ENCODE measurements at regions not wholly inside any gene's neighbourhood (a gene's known extent, or its start where the extent isn't known, plus 50 kb on each side); places are given as distances from the start of the nearest gene placed in this dataset.
"Not testable (repeated sequence)": the region's sequence is repeated elsewhere in the genome, so short reads cannot be mapped to it uniquely, and the experiment has no call there.

DNA sequence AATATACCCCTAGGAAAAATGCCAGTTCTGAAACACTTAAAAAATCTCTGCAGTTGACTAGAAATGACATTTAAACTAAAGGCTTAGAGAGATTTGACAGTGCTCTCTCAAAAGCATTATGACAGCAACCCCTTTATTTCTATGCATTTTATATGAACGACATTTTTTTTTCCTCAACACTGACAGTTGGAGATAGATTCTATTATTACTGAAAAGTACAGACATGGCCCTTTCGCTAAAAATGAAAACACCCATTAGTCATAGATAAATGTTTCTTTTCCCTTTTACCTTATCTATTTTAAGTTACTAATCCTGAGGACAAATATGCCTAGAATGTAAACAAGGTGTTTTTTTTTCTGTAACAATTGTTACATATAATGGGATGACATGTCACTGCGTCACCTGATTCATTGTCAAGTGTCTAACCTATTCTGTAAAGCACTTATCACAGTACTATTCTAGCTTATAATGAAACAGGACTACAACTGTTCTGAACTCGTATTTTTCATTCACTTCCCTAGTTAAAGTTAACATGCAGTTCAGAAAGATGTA is 1169.6 kb upstream of the CRIM1 start:
- TF ChIP-seq, protein P1, sequence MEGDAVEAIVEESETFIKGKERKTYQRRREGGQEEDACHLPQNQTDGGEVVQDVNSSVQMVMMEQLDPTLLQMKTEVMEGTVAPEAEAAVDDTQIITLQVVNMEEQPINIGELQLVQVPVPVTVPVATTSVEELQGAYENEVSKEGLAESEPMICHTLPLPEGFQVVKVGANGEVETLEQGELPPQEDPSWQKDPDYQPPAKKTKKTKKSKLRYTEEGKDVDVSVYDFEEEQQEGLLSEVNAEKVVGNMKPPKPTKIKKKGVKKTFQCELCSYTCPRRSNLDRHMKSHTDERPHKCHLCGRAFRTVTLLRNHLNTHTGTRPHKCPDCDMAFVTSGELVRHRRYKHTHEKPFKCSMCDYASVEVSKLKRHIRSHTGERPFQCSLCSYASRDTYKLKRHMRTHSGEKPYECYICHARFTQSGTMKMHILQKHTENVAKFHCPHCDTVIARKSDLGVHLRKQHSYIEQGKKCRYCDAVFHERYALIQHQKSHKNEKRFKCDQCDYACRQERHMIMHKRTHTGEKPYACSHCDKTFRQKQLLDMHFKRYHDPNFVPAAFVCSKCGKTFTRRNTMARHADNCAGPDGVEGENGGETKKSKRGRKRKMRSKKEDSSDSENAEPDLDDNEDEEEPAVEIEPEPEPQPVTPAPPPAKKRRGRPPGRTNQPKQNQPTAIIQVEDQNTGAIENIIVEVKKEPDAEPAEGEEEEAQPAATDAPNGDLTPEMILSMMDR (IDR thresholded peaks at IDR 0.05): no peak
- DNase-seq (ENCODE audit: low spot score): no peak
- no peak overlapping the region for H3K4me3 ChIP-seq
- H3K27ac ChIP-seq: no peak overlapping the region

DNA sequence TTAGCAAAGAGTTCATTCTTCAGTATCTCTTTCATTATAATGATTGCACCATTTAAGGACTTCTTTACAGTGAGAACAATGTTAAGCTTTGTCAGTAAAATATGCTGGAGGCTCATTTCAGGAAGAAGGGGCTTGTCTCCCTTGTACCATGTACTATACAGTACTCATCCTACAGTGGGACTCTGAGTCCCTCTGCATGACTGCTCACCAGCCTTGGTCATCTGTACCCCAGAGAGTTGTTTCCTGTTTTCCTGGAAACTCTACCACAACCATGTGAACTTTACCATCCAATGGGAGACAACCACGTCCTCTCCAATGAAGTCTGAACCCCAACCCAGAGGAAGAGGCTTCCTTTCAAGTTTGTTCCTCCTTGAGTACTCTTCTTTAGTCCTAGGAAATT is 1171.1 kb upstream of the CRIM1 start:
- TF ChIP-seq, protein P1 (IDR thresholded peaks at IDR 0.05): no peak

DNA sequence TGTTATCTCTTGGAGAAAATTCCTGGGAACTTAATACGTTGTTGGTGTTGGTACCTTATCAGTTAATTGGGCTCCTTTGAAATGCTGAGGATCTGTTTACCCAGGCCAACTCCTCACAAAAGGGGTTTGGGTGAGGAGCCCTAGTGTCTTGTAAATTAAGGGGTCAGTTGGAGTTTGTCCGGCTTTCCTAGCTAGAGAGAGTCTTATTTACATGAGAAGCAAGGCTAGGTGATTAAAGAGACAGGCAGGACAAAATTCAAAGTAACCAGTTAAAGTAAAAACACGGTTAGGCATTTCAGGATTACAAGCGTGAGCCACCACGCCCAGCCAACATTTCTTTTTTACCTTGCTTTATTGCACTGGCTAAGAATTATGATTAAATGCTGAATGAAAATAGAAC is 1178.9 kb upstream of the CRIM1 start:
- not testable (repeated sequence) for DNase-seq (ENCODE audit: low spot score); H3K4me3 ChIP-seq; H3K27ac ChIP-seq

More for the DNA sequence above, 1171.1 kb upstream of the CRIM1 start:
- Histone ChIP-seq H3K27ac (no peak overlapping the region), H3K4me3 (no peak overlapping the region)
- no peak for DNase-seq (ENCODE audit: low spot score)

DNA sequence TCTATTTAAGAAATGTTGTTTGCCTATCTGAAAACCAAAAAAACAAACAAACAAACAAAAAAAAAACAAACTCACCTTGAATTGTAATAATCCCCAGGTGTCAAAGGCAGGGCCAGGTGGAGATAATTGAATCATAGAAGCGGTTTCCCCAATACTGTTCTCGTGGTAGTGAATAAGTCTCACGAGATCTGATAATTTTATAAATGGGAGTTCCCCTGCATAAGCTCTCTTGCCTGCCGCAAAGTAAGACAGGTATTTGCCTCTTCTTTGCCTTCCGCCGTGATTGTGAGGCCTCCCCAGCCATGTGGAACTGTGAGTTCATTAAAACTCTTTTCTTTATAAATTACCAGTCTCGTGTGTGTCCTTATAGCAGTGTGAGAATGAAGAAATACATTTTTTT is 1180.7 kb upstream of the CRIM1 start:
- DNase-seq (ENCODE audit: low spot score): no peak
- TF ChIP-seq, protein P1 (IDR thresholded peaks at IDR 0.05): no peak
- H3K27ac ChIP-seq: no peak overlapping the region
- no peak overlapping the region for H3K4me3 ChIP-seq

DNA sequence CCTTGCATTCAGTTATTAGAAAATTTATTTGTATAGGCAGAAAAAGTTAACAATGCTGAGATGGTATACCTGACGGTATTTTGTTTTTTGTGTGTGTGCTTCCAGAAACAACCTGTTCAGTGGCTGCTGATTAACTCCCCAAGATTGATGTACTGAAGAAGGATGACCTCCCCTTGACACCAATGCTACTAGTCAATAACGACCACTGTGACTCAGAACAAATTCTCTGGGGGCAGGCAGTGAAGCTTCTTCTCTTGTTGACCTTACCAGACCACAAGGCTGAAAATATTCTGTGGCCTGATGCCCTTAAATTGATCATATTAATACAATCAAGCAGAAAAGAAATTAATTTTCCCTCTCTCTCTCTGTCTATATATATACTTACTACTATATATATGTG is 1182.9 kb upstream of the CRIM1 start:
- Histone ChIP-seq H3K4me3 (no peak overlapping the region), H3K27ac (no peak overlapping the region)
- TF ChIP-seq, protein P1 (IDR thresholded peaks at IDR 0.05): no peak
- no peak for DNase-seq (ENCODE audit: low spot score)

DNA sequence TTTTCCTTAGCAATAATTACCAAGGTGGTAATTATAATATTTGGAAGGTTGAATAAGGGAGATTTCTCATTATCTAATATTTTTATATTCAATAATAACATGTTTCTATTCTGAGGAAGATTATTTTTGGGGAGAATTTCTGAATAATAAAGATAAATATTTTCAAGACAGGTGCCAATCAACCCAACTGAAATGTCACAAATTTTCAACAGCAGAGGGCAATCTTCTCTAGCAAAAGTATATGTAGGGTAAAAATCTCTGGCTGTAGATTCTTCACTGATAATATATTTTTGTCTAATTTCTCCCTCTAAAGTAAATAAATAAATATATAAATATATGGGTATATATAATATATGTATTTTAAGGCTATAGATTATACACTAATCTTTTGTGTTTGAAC is 1187.2 kb upstream of the CRIM1 start:
- TF ChIP-seq, protein P1 (IDR thresholded peaks at IDR 0.05): no peak
- Histone ChIP-seq H3K4me3 (no peak overlapping the region), H3K27ac (no peak overlapping the region)
- no peak for DNase-seq (ENCODE audit: low spot score)

DNA sequence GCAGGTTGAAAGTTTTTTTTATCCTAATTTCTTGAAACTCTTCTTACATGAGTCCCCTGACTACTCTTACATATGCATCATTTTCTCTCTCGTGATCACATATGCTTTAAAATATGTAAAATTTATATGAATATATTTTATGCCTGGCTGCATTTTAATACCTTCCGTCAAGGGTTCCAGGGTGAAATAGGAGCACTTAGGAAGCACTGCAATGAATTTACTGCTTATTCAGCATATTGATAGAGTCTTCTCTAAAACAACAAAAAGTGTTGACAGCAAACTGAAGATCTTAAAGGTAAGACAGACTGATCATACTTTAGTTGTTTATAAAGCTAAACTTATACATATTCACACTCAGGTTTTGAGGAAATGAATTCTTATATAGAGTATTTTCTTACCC is 1191.6 kb upstream of the CRIM1 start:
- DNase-seq (ENCODE audit: low spot score): no peak
- Histone ChIP-seq H3K27ac (no peak overlapping the region), H3K4me3 (no peak overlapping the region)
- TF ChIP-seq, protein P1 (IDR thresholded peaks at IDR 0.05): no peak

DNA sequence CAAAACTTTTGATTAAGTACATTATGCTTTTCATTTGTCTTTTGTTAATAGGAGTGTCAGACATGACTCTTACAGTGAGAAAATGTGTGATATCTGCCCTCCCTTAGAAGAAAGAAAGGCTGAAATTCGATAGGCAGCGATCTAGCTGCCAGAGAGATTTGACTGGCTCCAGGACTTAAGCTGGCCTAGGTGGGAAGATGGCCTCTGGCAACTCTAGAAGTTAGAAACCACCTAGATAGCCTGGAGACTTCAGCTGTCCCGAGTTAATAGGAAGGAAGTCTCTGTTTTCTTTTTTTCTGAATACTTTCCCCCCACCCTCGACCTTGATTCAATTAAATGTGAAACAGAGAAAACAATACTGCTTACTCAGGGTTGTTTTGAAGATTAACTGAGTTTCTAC is 1194.7 kb upstream of the CRIM1 start:
- Histone ChIP-seq H3K4me3 (no peak overlapping the region), H3K27ac (no peak overlapping the region)
- TF ChIP-seq, protein P1 (IDR thresholded peaks at IDR 0.05): no peak
- no peak for DNase-seq (ENCODE audit: low spot score)
